Caco-2 (cell line): ENCODE measurements at regions not wholly inside any gene's neighbourhood (a gene's known extent, or its start where the extent isn't known, plus 50 kb on each side); places are given as distances from the start of the nearest gene placed in this dataset.
A peak's percentile ranks its signal among the peaks of the same experiment; 100 is the strongest.

Experiments
- BruUV-seq: library from RNA; stranded (reverse); fragments of 400-500 nt; replicated peaks from 2 replicates; lab custom pipeline; 2021; lab: Mats Ljungman, UMichigan
- CTCF ChIA-PET: fragments of 300-600 bp; sonication (Branson Sonifier 250); formaldehyde crosslinking; loops from one replicate; lab custom pipeline; 2022; ENCODE audit warnings: antibody characterized with exemption; lab: Charles Lee
- POLR2A ChIA-PET: fragments of 300-600 bp; sonication (Branson Sonifier 250); formaldehyde crosslinking; loops from one replicate; lab custom pipeline; 2022; ENCODE audit warnings: antibody characterized with exemption; lab: Charles Lee
- DNase-seq, 2 experiments: peaks; one replicate each; pipeline versions ENCODE4 v3.0.0 to v3.0.0-alpha.2; 2020 to 2022
- H3K27me3 ChIP-seq: replicated peaks from 2 replicates; pipeline ENCODE4 v1.6.0; 2011; ENCODE audit warnings: low read length; ENCODE audit not compliant: control insufficient read depth, insufficient read depth
- H3K36me3 ChIP-seq: 2 replicates; pipeline ENCODE4 v1.5.1; 2011; ENCODE audit warnings: low read length; ENCODE audit not compliant: control insufficient read depth, insufficient read depth
- H3K4me1 ChIP-seq: fragments of 250-450 bp; sonication (Bioruptor Pico); 2 replicates; pipeline ENCODE4 v1.5.1; 2020; ENCODE audit warnings: mild to moderate bottlenecking
- H3K4me3 ChIP-seq: 2 replicates; pipeline ENCODE4 v1.5.1; 2011; ENCODE audit warnings: low read depth, mild to moderate bottlenecking, control low read depth, low read length
- H3K9me3 ChIP-seq: fragments of 250-450 bp; sonication (Bioruptor Pico); 2 replicates; pipeline ENCODE4 v1.5.1; 2020; ENCODE audit warnings: mild to moderate bottlenecking, moderate library complexity
- H3K27ac Mint-ChIP-seq: one replicate; pipeline ENCODE4 v1.8.0; 2022; ENCODE audit warnings: mixed read lengths; ENCODE audit not compliant: unreplicated experiment
- H3K27me3 Mint-ChIP-seq: one replicate; pipeline ENCODE4 v1.8.0; 2022; ENCODE audit warnings: mixed read lengths; ENCODE audit not compliant: insufficient read depth, unreplicated experiment
- H3K36me3 Mint-ChIP-seq: one replicate; pipeline ENCODE4 v1.8.0; 2022; ENCODE audit warnings: mild to moderate bottlenecking, mixed read lengths; ENCODE audit not compliant: insufficient read depth, unreplicated experiment
- H3K4me1 Mint-ChIP-seq: one replicate; pipeline ENCODE4 v1.8.0; 2022; ENCODE audit warnings: low read depth, mixed read lengths; ENCODE audit not compliant: unreplicated experiment
- H3K4me3 Mint-ChIP-seq: one replicate; pipeline ENCODE4 v1.8.0; 2022; ENCODE audit warnings: mild to moderate bottlenecking, moderate library complexity, mixed read lengths; ENCODE audit not compliant: unreplicated experiment
- H3K9me3 Mint-ChIP-seq: one replicate; pipeline ENCODE4 v1.8.0; 2022; ENCODE audit warnings: mixed read lengths; ENCODE audit not compliant: unreplicated experiment
- intact Hi-C: fragments of 100-400 bp; cut with micrococcal nuclease; formaldehyde crosslinking; loops from one replicate; pipeline ENCODE4 v1.10.0; 2022; ENCODE audit not compliant: unreplicated experiment
- TF ChIP-seq, protein P1 (sequence below), 2 experiments: fragments of 200-600 bp in 1 of 2; IDR thresholded peaks; 1 replicate in 1 of 2; 2 replicates in 1 of 2; pipeline versions ENCODE4 v1.5.1 to v1.8.0; 2011 to 2022; ENCODE audit warnings: antibody characterized with exemption in 1 of 2, control low read depth in 1 of 2, inconsistent platforms in 1 of 2, low read depth in 1 of 2, low read length in 1 of 2, mild to moderate bottlenecking in 1 of 2, moderate library complexity in 1 of 2; ENCODE audit not compliant: insufficient read depth in 1 of 2, severe bottlenecking in 1 of 2, unreplicated experiment in 1 of 2

DNA sequence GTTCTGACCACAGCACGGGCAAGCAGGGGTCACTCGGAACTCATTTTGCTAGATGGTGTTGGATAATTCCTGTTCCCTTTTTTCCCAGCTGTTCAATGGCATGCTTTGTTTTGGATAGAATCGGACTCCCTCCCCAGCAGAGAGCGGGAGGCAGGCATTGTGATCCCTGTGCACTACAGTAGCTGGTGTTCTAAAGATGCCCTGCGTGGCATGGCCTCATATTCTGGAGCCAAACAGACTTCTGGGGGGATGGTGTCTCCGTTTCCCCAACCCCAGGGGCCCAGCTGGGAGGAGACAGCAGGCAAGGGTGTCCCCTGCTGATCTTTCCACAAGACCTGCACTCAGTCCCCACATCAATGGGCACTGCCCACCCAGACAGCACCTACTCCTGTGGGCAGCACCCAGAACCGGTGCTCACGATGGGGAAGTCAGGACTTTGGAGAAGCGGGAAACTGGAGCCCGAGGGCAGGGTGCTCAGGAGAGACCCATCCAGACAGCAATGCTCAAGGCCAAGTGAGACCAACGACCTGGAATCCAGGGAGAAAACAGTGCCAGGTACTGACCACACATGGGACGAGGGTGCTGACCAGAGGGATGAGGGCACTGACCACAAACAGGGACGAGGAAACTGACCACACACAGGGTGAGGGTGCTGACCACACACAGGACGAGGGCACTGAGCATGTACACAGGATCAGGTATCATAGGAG, 934.9 kb downstream of the BRD1 start:
- no peak overlapping the region for H3K4me3 ChIP-seq
- H3K27me3 Mint-ChIP-seq = peaks cover 16% of the 10 kb centered on the region
- CTCF ChIA-PET = no interaction called here

DNA sequence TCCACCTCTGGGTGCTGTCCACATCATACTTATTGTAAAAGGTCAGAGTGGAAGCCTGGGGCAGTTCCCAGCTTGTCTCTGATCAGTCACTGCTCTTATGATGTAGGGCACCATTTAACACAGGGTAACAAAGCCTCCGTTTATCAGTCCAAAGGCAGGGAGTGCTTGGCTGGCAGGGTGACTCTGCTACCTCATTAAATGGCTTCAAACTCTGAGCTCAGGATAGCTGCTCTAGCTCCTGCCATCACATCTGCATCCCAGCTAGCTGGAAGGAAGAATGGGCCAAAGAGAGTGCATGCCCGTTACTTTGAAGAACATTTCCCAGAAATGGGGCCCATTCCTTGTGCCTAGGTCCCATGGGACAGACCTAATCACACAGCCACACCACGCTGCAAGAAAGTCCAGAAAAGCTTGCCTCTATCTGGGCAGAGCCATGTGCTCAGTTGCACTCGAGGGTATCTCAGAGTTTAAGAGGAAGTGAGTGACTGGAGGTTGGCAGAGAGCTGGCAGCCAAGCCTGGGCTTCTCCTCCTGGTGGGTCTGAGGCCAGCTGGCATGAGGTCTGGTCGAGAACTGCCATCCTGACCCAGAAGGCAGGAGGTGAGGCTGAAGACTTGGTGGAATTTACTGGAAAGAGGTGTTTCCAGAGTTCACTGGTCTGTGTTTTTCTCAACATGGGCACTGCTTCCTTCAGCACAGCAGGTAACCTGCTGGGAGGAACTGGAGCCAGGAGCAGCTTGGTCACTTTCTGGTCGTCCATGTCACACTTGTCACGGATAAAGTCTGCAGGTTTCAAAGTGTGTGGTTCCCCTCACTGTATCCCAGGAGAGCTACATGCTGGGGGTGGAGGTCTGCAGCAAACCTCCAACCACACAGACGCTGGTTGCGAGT, 935.7 kb downstream of the BRD1 start:
- POLR2A ChIA-PET = no interaction called here
- peak in 1 of 2 experiments; percentile 6 for DNase-seq
- no peak overlapping the region for H3K27ac Mint-ChIP-seq
- no peaks in the 10 kb centered on the region for H3K9me3 Mint-ChIP-seq
- CTCF ChIA-PET = no interaction called here
- intact Hi-C loops = no loop called here
- no peaks in the 10 kb centered on the region for H3K4me1 ChIP-seq
- H3K36me3 Mint-ChIP-seq = no peaks in the 10 kb centered on the region
- TF ChIP-seq, protein P1, sequence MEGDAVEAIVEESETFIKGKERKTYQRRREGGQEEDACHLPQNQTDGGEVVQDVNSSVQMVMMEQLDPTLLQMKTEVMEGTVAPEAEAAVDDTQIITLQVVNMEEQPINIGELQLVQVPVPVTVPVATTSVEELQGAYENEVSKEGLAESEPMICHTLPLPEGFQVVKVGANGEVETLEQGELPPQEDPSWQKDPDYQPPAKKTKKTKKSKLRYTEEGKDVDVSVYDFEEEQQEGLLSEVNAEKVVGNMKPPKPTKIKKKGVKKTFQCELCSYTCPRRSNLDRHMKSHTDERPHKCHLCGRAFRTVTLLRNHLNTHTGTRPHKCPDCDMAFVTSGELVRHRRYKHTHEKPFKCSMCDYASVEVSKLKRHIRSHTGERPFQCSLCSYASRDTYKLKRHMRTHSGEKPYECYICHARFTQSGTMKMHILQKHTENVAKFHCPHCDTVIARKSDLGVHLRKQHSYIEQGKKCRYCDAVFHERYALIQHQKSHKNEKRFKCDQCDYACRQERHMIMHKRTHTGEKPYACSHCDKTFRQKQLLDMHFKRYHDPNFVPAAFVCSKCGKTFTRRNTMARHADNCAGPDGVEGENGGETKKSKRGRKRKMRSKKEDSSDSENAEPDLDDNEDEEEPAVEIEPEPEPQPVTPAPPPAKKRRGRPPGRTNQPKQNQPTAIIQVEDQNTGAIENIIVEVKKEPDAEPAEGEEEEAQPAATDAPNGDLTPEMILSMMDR (IDR thresholded peaks at IDR 0.05; ENCODE audit: insufficient read depth in 1 of 2, low read depth in 1 of 2, low read length in 1 of 2, severe bottlenecking in 1 of 2, unreplicated experiment in 1 of 2) = no peak
- peaks cover 14% of the 10 kb centered on the region for H3K27me3 Mint-ChIP-seq
- H3K36me3 ChIP-seq = no peaks in the 10 kb centered on the region
- no TSS peak for BruUV-seq
- H3K27me3 ChIP-seq = no peaks in the 10 kb centered on the region
- no peaks in the 10 kb centered on the region for H3K9me3 ChIP-seq
- no peak overlapping the region for H3K4me3 ChIP-seq
- no peaks in the 10 kb centered on the region for H3K4me1 Mint-ChIP-seq
- H3K4me3 Mint-ChIP-seq = no peak overlapping the region

More for the DNA sequence above, 934.9 kb downstream of the BRD1 start:
- Mint-ChIP-seq H3K4me3 (no peak overlapping the region), H3K27ac (no peak overlapping the region), H3K4me1 (no peaks in the 10 kb centered on the region), H3K36me3 (no peaks in the 10 kb centered on the region), H3K9me3 (no peaks in the 10 kb centered on the region)
- POLR2A ChIA-PET = no interaction called here
- DNase-seq = peak in 1 of 2 experiments; percentile 14
- TF ChIP-seq, protein P1 (IDR thresholded peaks at IDR 0.05; ENCODE audit: insufficient read depth in 1 of 2, low read depth in 1 of 2, low read length in 1 of 2, severe bottlenecking in 1 of 2, unreplicated experiment in 1 of 2) = no peak
- intact Hi-C loops = no loop called here
- no peaks in the 10 kb centered on the region for H3K27me3 ChIP-seq
- H3K4me1 ChIP-seq = no peaks in the 10 kb centered on the region
- no peaks in the 10 kb centered on the region for H3K9me3 ChIP-seq
- no TSS peak for BruUV-seq
- H3K36me3 ChIP-seq = no peaks in the 10 kb centered on the region

DNA sequence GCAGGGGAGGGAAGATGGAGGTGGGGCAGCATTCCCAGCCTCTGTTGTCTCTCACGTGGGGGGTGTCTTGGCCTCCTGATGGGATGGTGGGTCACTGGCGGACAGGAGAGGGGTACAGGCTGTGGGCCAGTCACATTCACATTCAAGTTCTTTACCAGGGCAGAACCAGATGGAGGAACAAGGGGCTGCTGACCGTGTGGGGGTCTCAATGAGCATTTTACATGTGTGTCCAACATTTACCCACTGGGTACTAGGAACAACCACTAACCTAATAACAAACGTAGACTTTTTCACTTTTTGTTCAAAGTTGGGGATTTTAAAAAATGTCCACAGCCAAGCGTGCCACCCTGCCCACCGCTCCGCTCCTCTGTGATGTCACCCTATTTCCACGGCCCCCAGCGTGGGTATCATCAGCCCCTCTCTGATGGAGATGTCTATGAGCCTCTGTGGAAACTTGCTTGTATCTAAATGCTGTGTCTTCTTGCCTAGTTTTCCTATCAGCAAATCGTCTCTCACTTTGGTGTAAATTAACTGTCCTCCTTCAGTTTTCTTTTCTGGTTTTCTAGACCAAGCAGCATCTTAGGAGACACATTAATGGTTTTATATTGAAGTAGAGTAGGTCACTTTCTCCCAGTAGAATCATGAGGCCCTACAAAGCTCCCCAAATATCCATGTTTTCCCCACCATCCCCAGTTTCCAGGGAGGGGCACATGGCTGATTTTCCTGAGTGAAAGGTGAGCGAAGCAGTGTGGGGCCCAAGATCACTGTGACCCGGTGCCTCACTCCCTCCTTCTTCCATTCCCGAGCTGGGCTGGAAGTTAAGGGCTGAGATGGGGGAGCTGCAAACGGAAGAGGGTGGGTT, 936.7 kb downstream of the BRD1 start:
- DNase-seq = no peak

More for the DNA sequence above, 936.7 kb downstream of the BRD1 start:
- ChIA-PET CTCF (no interaction called here), POLR2A (no interaction called here)
- no peaks in the 10 kb centered on the region for H3K9me3 Mint-ChIP-seq
- H3K9me3 ChIP-seq = no peaks in the 10 kb centered on the region
- H3K27me3 ChIP-seq = no peaks in the 10 kb centered on the region
- peaks cover 11% of the 10 kb centered on the region for H3K27me3 Mint-ChIP-seq
- H3K4me1 Mint-ChIP-seq = no peaks in the 10 kb centered on the region
- intact Hi-C loops = no loop called here
- TF ChIP-seq, protein P1 (IDR thresholded peaks at IDR 0.05; ENCODE audit: insufficient read depth in 1 of 2, low read depth in 1 of 2, low read length in 1 of 2, severe bottlenecking in 1 of 2, unreplicated experiment in 1 of 2) = no peak
- no peaks in the 10 kb centered on the region for H3K4me1 ChIP-seq
- H3K27ac Mint-ChIP-seq = no peak overlapping the region
- H3K36me3 ChIP-seq = no peaks in the 10 kb centered on the region
- H3K4me3 Mint-ChIP-seq = no peak overlapping the region
- no TSS peak for BruUV-seq
- no peaks in the 10 kb centered on the region for H3K36me3 Mint-ChIP-seq
- no peak overlapping the region for H3K4me3 ChIP-seq
